Mesenchymal stem cell (in vitro differentiated cells and primary cell): ENCODE measurements at regions not wholly inside any gene's neighbourhood (a gene's known extent, or its start where the extent isn't known, plus 50 kb on each side); places are given as distances from the start of the nearest gene placed in this dataset.

ENCODE experiments used
- DNase-seq: peaks from one replicate; pipeline ENCODE4 v3.0.0-alpha.2; 2013
- H2AFZ ChIP-seq: one replicate; pipeline ENCODE4 v1.6.1; 2013; ENCODE audit warnings: low read depth, mild to moderate bottlenecking, control low read depth, inconsistent platforms, low read length, moderate library complexity
- H2AK5ac ChIP-seq: 2 replicates; pipeline ENCODE4 v1.6.1; 2013; ENCODE audit warnings: low read length, moderate library complexity, mild to moderate bottlenecking, inconsistent platforms; ENCODE audit not compliant: severe bottlenecking
- H2BK120ac ChIP-seq: one replicate; pipeline ENCODE4 v1.6.1; 2013; ENCODE audit warnings: low read depth, mild to moderate bottlenecking, inconsistent platforms, low read length, moderate library complexity
- H2BK12ac ChIP-seq, 2 experiments: one replicate each; pipeline ENCODE4 v1.6.1; 2013; ENCODE audit warnings: inconsistent platforms in 2 of 2, low read length in 2 of 2, mild to moderate bottlenecking in 2 of 2, moderate library complexity in 2 of 2, control low read depth in 1 of 2
- H2BK15ac ChIP-seq: one replicate; pipeline ENCODE4 v1.6.1; 2013; ENCODE audit warnings: mild to moderate bottlenecking, low read depth, inconsistent platforms; ENCODE audit not compliant: poor library complexity, severe bottlenecking
- H2BK5ac ChIP-seq: 2 replicates; pipeline ENCODE4 v1.6.1; 2013; ENCODE audit warnings: low read depth, mild to moderate bottlenecking, low read length, control low read depth, inconsistent platforms; ENCODE audit not compliant: poor library complexity, severe bottlenecking
- H3K14ac ChIP-seq, 2 experiments: one replicate each; pipeline ENCODE4 v1.6.1; 2013; ENCODE audit warnings: inconsistent platforms in 2 of 2, low read length in 2 of 2, control low read depth in 1 of 2, mild to moderate bottlenecking in 1 of 2, moderate library complexity in 1 of 2
- H3K18ac ChIP-seq, 2 experiments: one replicate each; pipeline ENCODE4 v1.6.1; 2013; ENCODE audit warnings: inconsistent platforms in 2 of 2, low read length in 2 of 2, control low read depth in 1 of 2, low read depth in 1 of 2, mild to moderate bottlenecking in 1 of 2
- H3K23ac ChIP-seq, 2 experiments: one replicate each; pipeline ENCODE4 v1.6.1; 2013; ENCODE audit warnings: inconsistent platforms in 2 of 2, low read length in 2 of 2, mild to moderate bottlenecking in 2 of 2, moderate library complexity in 2 of 2, control low read depth in 1 of 2
- H3K27ac ChIP-seq: 2 replicates; pipeline ENCODE4 v1.5.1; 2013; ENCODE audit warnings: mild to moderate bottlenecking, moderate library complexity, low read length, control low read depth, inconsistent platforms; ENCODE audit not compliant: poor library complexity, severe bottlenecking
- H3K27me3 ChIP-seq, 2 experiments: 2 replicates each; pipeline versions ENCODE4 v1.6.1 to v1.7.0; 2013; ENCODE audit warnings: low read length in 2 of 2, mild to moderate bottlenecking in 2 of 2, moderate library complexity in 2 of 2, control low read depth in 1 of 2, inconsistent platforms in 1 of 2; ENCODE audit not compliant: control insufficient read depth in 1 of 2, insufficient read depth in 1 of 2
- H3K36me3 ChIP-seq, 2 experiments: 2 replicates each; pipeline versions ENCODE4 v1.6.1 to v1.7.0; 2013; ENCODE audit warnings: low read length in 2 of 2, control low read depth in 1 of 2, inconsistent platforms in 1 of 2, low read depth in 1 of 2, mild to moderate bottlenecking in 1 of 2; ENCODE audit not compliant: insufficient read depth in 2 of 2, control insufficient read depth in 1 of 2
- H3K4ac ChIP-seq, 2 experiments: one replicate each; pipeline ENCODE4 v1.6.1; 2013; ENCODE audit warnings: inconsistent platforms in 2 of 2, low read length in 2 of 2, mild to moderate bottlenecking in 2 of 2, moderate library complexity in 2 of 2, control low read depth in 1 of 2, low read depth in 1 of 2
- H3K4me1 ChIP-seq: 2 replicates; pipeline ENCODE4 v1.6.1; 2013; ENCODE audit warnings: low read depth, low read length, control low read depth; ENCODE audit not compliant: control insufficient read depth, insufficient read depth
- H3K4me2 ChIP-seq: 2 replicates; pipeline ENCODE4 v1.6.1; 2013; ENCODE audit warnings: low read length, mild to moderate bottlenecking, inconsistent platforms; ENCODE audit not compliant: poor library complexity, severe bottlenecking
- H3K4me3 ChIP-seq, 2 experiments: 2 replicates each; pipeline versions ENCODE4 v1.5.1 to v1.7.0; 2013; ENCODE audit warnings: low read length in 2 of 2, mild to moderate bottlenecking in 2 of 2, control low read depth in 1 of 2, low read depth in 1 of 2; ENCODE audit not compliant: insufficient read depth in 1 of 2
- H3K79me1 ChIP-seq: replicated peaks from 2 replicates; pipeline ENCODE4 v1.6.1; 2013; ENCODE audit warnings: mild to moderate bottlenecking, control low read depth, low read length, inconsistent platforms; ENCODE audit not compliant: poor library complexity, severe bottlenecking
- H3K9ac ChIP-seq: 2 replicates; pipeline ENCODE4 v1.7.0; 2013; ENCODE audit warnings: mild to moderate bottlenecking, low read length, moderate library complexity
- H3K9me3 ChIP-seq: 2 replicates; pipeline ENCODE4 v1.7.0; 2013; ENCODE audit warnings: mild to moderate bottlenecking, low read length; ENCODE audit not compliant: control insufficient read depth
- H4K8ac ChIP-seq: one replicate; pipeline ENCODE4 v1.6.1; 2013; ENCODE audit warnings: inconsistent platforms, mild to moderate bottlenecking, low read length, moderate library complexity
- H4K91ac ChIP-seq: one replicate; pipeline ENCODE4 v1.6.1; 2013; ENCODE audit warnings: mild to moderate bottlenecking, low read length, inconsistent platforms
- WGBS: methylation state at CpG from one replicate; pipeline ENCODE4 v1.1.7; 2013; ENCODE audit warnings: mixed read lengths; 5-methylcytosine and 5-hydroxymethylcytosine counted together

GRCh38 chr9:26756881-26757280 lies 135.7 kb downstream of the CAAP1 start:
- Histone ChIP-seq H3K14ac (no peak overlapping the region), H3K4me3 (no peak overlapping the region), H2AFZ (no peak overlapping the region), H3K18ac (no peak overlapping the region), H2BK15ac (no peak overlapping the region), H3K4ac (no peak overlapping the region), H3K23ac (no peak overlapping the region), H3K4me1 (no peaks in the 10 kb centered on the region), H2BK120ac (no peak overlapping the region), H3K9ac (no peak overlapping the region), H4K91ac (no peak overlapping the region), H2BK5ac (no peak overlapping the region), H3K27me3 (no peaks in the 10 kb centered on the region), H3K4me2 (no peak overlapping the region), H4K8ac (no peak overlapping the region), H2AK5ac (no peak overlapping the region), H3K27ac (no peak overlapping the region), H3K36me3 (no peaks in the 10 kb centered on the region), H3K9me3 (no peaks in the 10 kb centered on the region), H3K79me1 (no peaks in the 10 kb centered on the region), H2BK12ac (no peak overlapping the region)
- no peak for DNase-seq
- 98% methylated on average over 2 of the region's 2 CpGs for WGBS

- no peak overlapping the region for H3K23ac ChIP-seq
- H2BK15ac ChIP-seq = no peak overlapping the region
- H3K14ac ChIP-seq = no peak overlapping the region
- H3K4me3 ChIP-seq = no peak overlapping the region
- H2AFZ ChIP-seq = no peak overlapping the region
- H3K27ac ChIP-seq = no peak overlapping the region
- WGBS = 80% methylated on average over 1 of the region's 2 CpGs
- H4K91ac ChIP-seq = no peak overlapping the region
- H3K18ac ChIP-seq = no peak overlapping the region
- no peak overlapping the region for H3K4ac ChIP-seq
- peak overlapping the region; percentile 44 for H3K9ac ChIP-seq
- no peak overlapping the region for H3K4me2 ChIP-seq
- no peak overlapping the region for H2BK12ac ChIP-seq
- H3K27me3 ChIP-seq = no peaks in the 10 kb centered on the region
- H4K8ac ChIP-seq = no peak overlapping the region
- H3K36me3 ChIP-seq = no peaks in the 10 kb centered on the region
- no peak overlapping the region for H2BK5ac ChIP-seq
- H3K9me3 ChIP-seq = no peaks in the 10 kb centered on the region
- no peak for DNase-seq
- no peaks in the 10 kb centered on the region for H3K4me1 ChIP-seq
- no peak overlapping the region for H2BK120ac ChIP-seq
- no peak overlapping the region for H2AK5ac ChIP-seq
- H3K79me1 ChIP-seq = no peaks in the 10 kb centered on the region
These were observed 137.1 kb downstream of the CAAP1 start for GRCh38 chr9:26755476-26755875.

- Histone ChIP-seq H2AK5ac (no peak overlapping the region), H2BK120ac (no peak overlapping the region), H3K4me1 (no peaks in the 10 kb centered on the region), H3K27me3 (no peaks in the 10 kb centered on the region), H3K4me3 (no peak overlapping the region), H2BK12ac (no peak overlapping the region), H3K18ac (no peak overlapping the region), H3K9ac (no peak overlapping the region), H3K4me2 (no peak overlapping the region), H3K9me3 (no peaks in the 10 kb centered on the region), H4K8ac (no peak overlapping the region), H3K14ac (no peak overlapping the region), H3K79me1 (no peaks in the 10 kb centered on the region), H3K4ac (no peak overlapping the region), H2BK15ac (no peak overlapping the region), H2AFZ (no peak overlapping the region), H4K91ac (no peak overlapping the region), H3K23ac (no peak overlapping the region), H3K36me3 (no peaks in the 10 kb centered on the region), H2BK5ac (no peak overlapping the region), H3K27ac (no peak overlapping the region)
- WGBS = 87% methylated on average over 9 of the region's 10 CpGs
- DNase-seq = no peak
These were observed 138.0 kb downstream of the CAAP1 start for GRCh38 chr9:26754509-26755164.

GRCh38 chr9:26753971-26754370 lies 138.6 kb downstream of the CAAP1 start:
- Histone ChIP-seq H2BK120ac (no peak overlapping the region), H3K18ac (no peak overlapping the region), H2BK5ac (no peak overlapping the region), H3K23ac (no peak overlapping the region), H3K14ac (no peak overlapping the region), H2BK12ac (no peak overlapping the region), H2AFZ (no peak overlapping the region), H4K8ac (no peak overlapping the region), H3K27ac (no peak overlapping the region), H3K36me3 (no peaks in the 10 kb centered on the region), H3K4me1 (no peaks in the 10 kb centered on the region), H3K9me3 (no peaks in the 10 kb centered on the region), H3K79me1 (no peaks in the 10 kb centered on the region), H2AK5ac (no peak overlapping the region), H3K4me3 (no peak overlapping the region), H3K4me2 (no peak overlapping the region), H4K91ac (no peak overlapping the region), H3K9ac (no peak overlapping the region), H3K4ac (no peak overlapping the region), H2BK15ac (no peak overlapping the region), H3K27me3 (no peaks in the 10 kb centered on the region)
- no peak for DNase-seq
- WGBS = no CpG with 5 or more reads among the region's 1 CpG
